ENCODE measurements at regions not wholly inside any gene's neighbourhood (a gene's known extent, or its start where the extent isn't known, plus 50 kb on each side); places are given as distances from the start of the nearest gene placed in this dataset.

- TF ChIP-seq GATA3 (IDR thresholded peaks at IDR 0.05; ENCODE audit: low read depth, low read length) (no peak), GATA2 (IDR thresholded peaks at IDR 0.05; ENCODE audit: low read depth, low read length) (no peak)
Measured at GRCh38 chr10:118916777-118917176, 112.7 kb upstream of the NANOS1 start.

Measured in SH-SY5Y (cell line).